Neutrophil (primary cell): ENCODE measurements at regions not wholly inside any gene's neighbourhood (a gene's known extent, or its start where the extent isn't known, plus 50 kb on each side); places are given as distances from the start of the nearest gene placed in this dataset.

Source experiments
- H3K27ac ChIP-seq: fragments of 200-600 bp; sonication (generic); 2 replicates; pipeline ENCODE4 v1.5.1; 2016; ENCODE audit warnings: mild to moderate bottlenecking, moderate library complexity
- H3K27me3 ChIP-seq: fragments of 200-600 bp; sonication (generic); 2 replicates; pipeline ENCODE4 v1.6.0; 2016; ENCODE audit warnings: mild to moderate bottlenecking
- H3K36me3 ChIP-seq: fragments of 200-600 bp; sonication (generic); 2 replicates; pipeline ENCODE4 v1.5.1; 2017
- H3K4me1 ChIP-seq, 2 experiments: fragments of 200-600 bp in 1 of 2; sonication (generic) in 1 of 2; 1 replicate in 1 of 2; 2 replicates in 1 of 2; pipeline versions ENCODE4 v1.5.1 to v1.6.1; 2013 to 2016; ENCODE audit warnings: low read depth in 1 of 2, low read length in 1 of 2, mild to moderate bottlenecking in 1 of 2, moderate library complexity in 1 of 2; ENCODE audit not compliant: control insufficient read depth in 1 of 2, insufficient read depth in 1 of 2
- H3K4me3 ChIP-seq, 2 experiments: fragments of 200-600 bp in 1 of 2; sonication (generic) in 1 of 2; 1 replicate in 1 of 2; 2 replicates in 1 of 2; pipeline ENCODE4 v1.5.1; 2013 to 2016; ENCODE audit warnings: low read depth in 1 of 2, low read length in 1 of 2, mild to moderate bottlenecking in 1 of 2, moderate library complexity in 1 of 2
- H3K9me3 ChIP-seq: fragments of 200-600 bp; sonication (generic); 2 replicates; pipeline ENCODE4 v1.5.1; 2016
- CTCF ChIP-seq: fragments of 200-600 bp; sonication (generic); IDR thresholded peaks from 2 replicates; pipeline ENCODE4 v1.5.1; 2016; ENCODE audit warnings: antibody characterized with exemption

- no peaks in the 10 kb centered on the region for H3K9me3 ChIP-seq
- H3K36me3 ChIP-seq, result no peaks in the 10 kb centered on the region
- TF ChIP-seq CTCF, result no peak
- H3K4me1 ChIP-seq, result no peaks in the 10 kb centered on the region
- no peak overlapping the region for H3K27ac ChIP-seq
- H3K27me3 ChIP-seq, result no peaks in the 10 kb centered on the region
- no peak overlapping the region for H3K4me3 ChIP-seq
Observed at GRCh38 chr3:59513570-59513969, 463.7 kb upstream of the CFAP20DC start.

- Histone ChIP-seq H3K4me3 (no peak overlapping the region), H3K36me3 (no peaks in the 10 kb centered on the region)
- no peak for TF ChIP-seq CTCF
Observed at GRCh38 chr3:59512066-59512465, 462.2 kb upstream of the CFAP20DC start.

GRCh38 chr3:59510576-59510975 lies 460.8 kb upstream of the CFAP20DC start:
- Histone ChIP-seq H3K4me1 (no peaks in the 10 kb centered on the region), H3K36me3 (no peaks in the 10 kb centered on the region), H3K27ac (no peak overlapping the region), H3K27me3 (no peaks in the 10 kb centered on the region), H3K4me3 (no peak overlapping the region), H3K9me3 (no peaks in the 10 kb centered on the region)
- TF ChIP-seq CTCF, result no peak

More at GRCh38 chr3:59512066-59512465, 462.2 kb upstream of the CFAP20DC start:
- H3K27ac ChIP-seq, result no peak overlapping the region
- H3K9me3 ChIP-seq, result no peaks in the 10 kb centered on the region
- H3K4me1 ChIP-seq, result no peaks in the 10 kb centered on the region
- no peaks in the 10 kb centered on the region for H3K27me3 ChIP-seq

- TF ChIP-seq CTCF, result no peak
- no peak overlapping the region for H3K27ac ChIP-seq
- no peaks in the 10 kb centered on the region for H3K36me3 ChIP-seq
- H3K4me1 ChIP-seq, result no peaks in the 10 kb centered on the region
- no peaks in the 10 kb centered on the region for H3K27me3 ChIP-seq
- no peak overlapping the region for H3K4me3 ChIP-seq
- no peaks in the 10 kb centered on the region for H3K9me3 ChIP-seq
Observed at GRCh38 chr3:59508273-59508672, 458.4 kb upstream of the CFAP20DC start.

GRCh38 chr3:59506191-59506590 lies 456.4 kb upstream of the CFAP20DC start:
- H3K27me3 ChIP-seq, result no peaks in the 10 kb centered on the region
- no peak overlapping the region for H3K4me3 ChIP-seq
- TF ChIP-seq CTCF, result no peak
- H3K27ac ChIP-seq, result no peak overlapping the region
- H3K9me3 ChIP-seq, result no peaks in the 10 kb centered on the region
- H3K36me3 ChIP-seq, result no peaks in the 10 kb centered on the region
- no peaks in the 10 kb centered on the region for H3K4me1 ChIP-seq

GRCh38 chr3:59503441-59503840 lies 453.6 kb upstream of the CFAP20DC start:
- Histone ChIP-seq H3K4me3 (no peak overlapping the region), H3K4me1 (no peaks in the 10 kb centered on the region), H3K27ac (no peak overlapping the region), H3K36me3 (no peaks in the 10 kb centered on the region), H3K9me3 (no peaks in the 10 kb centered on the region), H3K27me3 (no peaks in the 10 kb centered on the region)
- TF ChIP-seq CTCF, result no peak
